ENCODE measurements at regions not wholly inside any gene's neighbourhood (a gene's known extent, or its start where the extent isn't known, plus 50 kb on each side); places are given as distances from the start of the nearest gene placed in this dataset.

GRCh38 chr12:66963901-66964300 is 285.0 kb upstream of the GRIP1 start:
- no peak for TF ChIP-seq CTCF (IDR thresholded peaks at IDR 0.05)
- no peak for TF ChIP-seq SIN3A (IDR thresholded peaks at IDR 0.05; ENCODE audit: borderline replicate concordance, insufficient read depth, low read depth, low read length)
- TF ChIP-seq TCF7L2 (IDR thresholded peaks at IDR 0.05; ENCODE audit: low read depth, low read length): no peak

All from Panc1 (cell line).